DOHH2 (cell line): ENCODE measurements at regions not wholly inside any gene's neighbourhood (a gene's known extent, or its start where the extent isn't known, plus 50 kb on each side); places are given as distances from the start of the nearest gene placed in this dataset.

ENCODE experiments used
- CTCF ChIP-seq: fragments of 200-600 bp; sonication (generic); IDR thresholded peaks from one replicate; pipeline ENCODE4 v1.5.1; 2014; ENCODE audit warnings: antibody characterized with exemption, mild to moderate bottlenecking, low read depth, low read length; ENCODE audit not compliant: poor library complexity, severe bottlenecking
- EZH2phosphoT487 ChIP-seq: fragments of 200-600 bp; sonication (generic); IDR thresholded peaks from 2 replicates; pipeline ENCODE4 v1.6.1; 2017; ENCODE audit warnings: borderline replicate concordance, mild to moderate bottlenecking, antibody characterized with exemption, low read length, moderate library complexity, mixed read lengths

GRCh38 chr11:31960126-31960525 lies 130.7 kb upstream of the RCN1 start:
- no peak for TF ChIP-seq CTCF
- TF ChIP-seq EZH2phosphoT487: no peak
